RWPE2 (cell line): ENCODE measurements at regions not wholly inside any gene's neighbourhood (a gene's known extent, or its start where the extent isn't known, plus 50 kb on each side); places are given as distances from the start of the nearest gene placed in this dataset.
A peak's percentile ranks its signal among the peaks of the same experiment; 100 is the strongest.

Experiments
- ATAC-seq: fragments of 200-7000 bp; cut with Tn5 transposase; 3 replicates; pipeline ENCODE4 v1.9.1; 2021; ENCODE audit warnings: low read depth
- DNase-seq: peaks from one replicate; pipeline ENCODE4 v3.0.0-alpha.2; 2020; ENCODE audit warnings: low spot score
- H3K27ac ChIP-seq: fragments of 450-650 bp; 2 replicates; pipeline ENCODE4 v1.5.1; 2017; ENCODE audit warnings: mild to moderate bottlenecking; ENCODE audit not compliant: poor library complexity, severe bottlenecking
- H3K27me3 ChIP-seq: fragments of 250-450 bp; sonication (Bioruptor Pico); 2 replicates; pipeline ENCODE4 v1.5.1; 2021; ENCODE audit warnings: mild to moderate bottlenecking, moderate library complexity; ENCODE audit not compliant: insufficient read depth, poor library complexity, severe bottlenecking
- H3K36me3 ChIP-seq: fragments of 250-450 bp; sonication (Bioruptor Pico); 2 replicates; pipeline ENCODE4 v1.5.1; 2020; ENCODE audit warnings: low read depth, mild to moderate bottlenecking, moderate library complexity
- H3K4me1 ChIP-seq: fragments of 250-450 bp; sonication (Bioruptor Pico); 2 replicates; pipeline ENCODE4 v1.5.1; 2021; ENCODE audit warnings: mild to moderate bottlenecking, moderate library complexity; ENCODE audit not compliant: insufficient read depth, poor library complexity, severe bottlenecking
- H3K4me3 ChIP-seq: fragments of 250-450 bp; sonication (Bioruptor Pico); 2 replicates; pipeline ENCODE4 v1.5.1; 2021; ENCODE audit warnings: mild to moderate bottlenecking, moderate library complexity; ENCODE audit not compliant: severe bottlenecking
- H3K9me3 ChIP-seq: fragments of 250-450 bp; sonication (Bioruptor Pico); 2 replicates; pipeline ENCODE4 v1.5.1; 2021; ENCODE audit warnings: mild to moderate bottlenecking, moderate library complexity; ENCODE audit not compliant: severe bottlenecking
- TF ChIP-seq, protein P1 (sequence below): fragments of 450-650 bp; IDR thresholded peaks from one replicate; pipeline ENCODE4 v1.5.1; 2017; ENCODE audit warnings: mild to moderate bottlenecking, moderate library complexity; ENCODE audit not compliant: poor library complexity, severe bottlenecking

DNA sequence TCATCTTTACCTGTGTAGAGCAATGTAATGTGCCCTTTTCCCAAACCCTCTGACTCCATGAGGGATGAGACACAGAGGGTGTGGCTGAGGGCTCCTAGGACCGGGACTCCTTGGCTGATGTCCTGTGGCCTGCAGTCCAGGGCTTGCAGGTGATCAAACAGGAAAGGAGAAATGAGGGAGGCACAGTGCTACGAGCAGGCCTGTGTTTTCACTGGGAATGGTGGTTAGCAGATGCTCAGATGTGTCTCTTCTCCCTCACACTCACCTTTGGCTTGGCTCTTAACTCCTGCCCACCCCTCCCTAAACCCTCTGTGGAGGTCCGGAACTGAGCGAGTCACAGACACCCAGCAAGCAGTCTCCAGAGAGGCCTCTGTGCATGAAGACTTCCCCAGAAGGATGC lies 254.4 kb downstream of the DAD1 start:
- TF ChIP-seq, protein P1, sequence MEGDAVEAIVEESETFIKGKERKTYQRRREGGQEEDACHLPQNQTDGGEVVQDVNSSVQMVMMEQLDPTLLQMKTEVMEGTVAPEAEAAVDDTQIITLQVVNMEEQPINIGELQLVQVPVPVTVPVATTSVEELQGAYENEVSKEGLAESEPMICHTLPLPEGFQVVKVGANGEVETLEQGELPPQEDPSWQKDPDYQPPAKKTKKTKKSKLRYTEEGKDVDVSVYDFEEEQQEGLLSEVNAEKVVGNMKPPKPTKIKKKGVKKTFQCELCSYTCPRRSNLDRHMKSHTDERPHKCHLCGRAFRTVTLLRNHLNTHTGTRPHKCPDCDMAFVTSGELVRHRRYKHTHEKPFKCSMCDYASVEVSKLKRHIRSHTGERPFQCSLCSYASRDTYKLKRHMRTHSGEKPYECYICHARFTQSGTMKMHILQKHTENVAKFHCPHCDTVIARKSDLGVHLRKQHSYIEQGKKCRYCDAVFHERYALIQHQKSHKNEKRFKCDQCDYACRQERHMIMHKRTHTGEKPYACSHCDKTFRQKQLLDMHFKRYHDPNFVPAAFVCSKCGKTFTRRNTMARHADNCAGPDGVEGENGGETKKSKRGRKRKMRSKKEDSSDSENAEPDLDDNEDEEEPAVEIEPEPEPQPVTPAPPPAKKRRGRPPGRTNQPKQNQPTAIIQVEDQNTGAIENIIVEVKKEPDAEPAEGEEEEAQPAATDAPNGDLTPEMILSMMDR: no peak
- Histone ChIP-seq H3K27ac (no peak overlapping the region), H3K36me3 (no peaks in the 10 kb centered on the region), H3K4me1 (peaks cover 11% of the 10 kb centered on the region), H3K9me3 (peaks cover 4% of the 10 kb centered on the region), H3K4me3 (no peak overlapping the region), H3K27me3 (no peaks in the 10 kb centered on the region)
- ATAC-seq (peak; percentile 39; the same call in 2 of the 3 replicates), DNase-seq (no peak)

DNA sequence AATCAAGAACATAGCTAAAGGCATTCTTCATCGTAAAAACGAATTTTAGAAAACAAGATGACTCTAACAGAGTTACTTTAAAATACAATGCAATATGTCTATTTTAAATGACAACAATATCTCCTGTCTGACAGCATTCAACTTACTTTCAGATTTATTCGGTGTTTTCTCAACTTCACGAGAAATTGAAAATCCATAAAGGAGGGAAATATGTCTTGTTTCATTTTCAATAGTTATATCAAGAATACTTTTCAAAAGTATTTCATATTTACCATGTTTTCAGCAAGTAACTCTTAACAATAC lies 254.8 kb downstream of the DAD1 start:
- TF ChIP-seq, protein P1: no peak
- no peak overlapping the region for H3K27ac ChIP-seq
- no peak for DNase-seq
- no peaks in the 10 kb centered on the region for H3K36me3 ChIP-seq
- ATAC-seq: no peak
- no peaks in the 10 kb centered on the region for H3K27me3 ChIP-seq
- peaks cover 11% of the 10 kb centered on the region for H3K4me1 ChIP-seq
- H3K4me3 ChIP-seq: no peak overlapping the region
- H3K9me3 ChIP-seq: peaks cover 4% of the 10 kb centered on the region

DNA sequence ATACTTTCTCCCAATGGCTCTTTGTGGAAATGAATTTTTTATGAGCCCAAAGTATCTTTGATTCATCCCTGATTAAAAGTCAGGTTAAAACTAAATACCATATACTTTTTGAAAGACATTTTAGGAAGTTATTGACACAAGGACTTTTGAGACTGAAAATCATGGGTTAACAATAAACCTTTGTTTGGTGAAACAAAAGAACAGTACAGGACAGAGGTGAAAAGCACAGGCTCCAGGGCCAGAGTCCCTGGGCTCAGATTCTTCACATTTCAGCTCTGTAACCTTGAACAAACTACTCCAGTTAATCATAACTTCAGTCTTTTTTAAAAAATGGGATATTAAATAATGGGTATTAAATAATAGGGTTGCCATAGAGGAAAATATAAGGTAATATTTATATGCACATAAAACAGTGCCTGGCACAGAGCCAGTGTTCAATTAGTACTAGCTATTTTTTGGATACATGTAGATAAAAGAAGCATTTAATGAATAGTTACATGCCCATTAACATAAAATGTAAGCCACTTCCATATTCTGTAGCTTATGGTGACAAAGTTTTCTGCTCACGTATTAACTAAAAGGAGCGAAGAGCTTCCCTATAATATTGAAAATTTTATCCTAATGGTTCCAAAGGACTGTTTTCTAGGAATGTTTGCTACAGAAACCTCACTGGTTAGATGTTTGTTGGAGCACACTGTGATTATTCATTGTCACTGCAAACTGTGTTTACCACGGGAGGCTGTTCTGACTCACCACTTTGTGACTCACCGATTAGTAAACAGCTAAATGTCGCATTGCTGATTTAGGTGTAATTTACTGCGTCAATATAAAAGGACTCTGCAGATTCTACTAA lies 255.4 kb downstream of the DAD1 start:
- ATAC-seq: peak; percentile 90
- TF ChIP-seq, protein P1: no peak
- no peaks in the 10 kb centered on the region for H3K36me3 ChIP-seq
- H3K27ac ChIP-seq: no peak overlapping the region
- H3K27me3 ChIP-seq: no peaks in the 10 kb centered on the region
- H3K4me3 ChIP-seq: no peak overlapping the region
- DNase-seq: no peak
- peaks cover 11% of the 10 kb centered on the region for H3K4me1 ChIP-seq
- H3K9me3 ChIP-seq: peaks cover 4% of the 10 kb centered on the region

DNA sequence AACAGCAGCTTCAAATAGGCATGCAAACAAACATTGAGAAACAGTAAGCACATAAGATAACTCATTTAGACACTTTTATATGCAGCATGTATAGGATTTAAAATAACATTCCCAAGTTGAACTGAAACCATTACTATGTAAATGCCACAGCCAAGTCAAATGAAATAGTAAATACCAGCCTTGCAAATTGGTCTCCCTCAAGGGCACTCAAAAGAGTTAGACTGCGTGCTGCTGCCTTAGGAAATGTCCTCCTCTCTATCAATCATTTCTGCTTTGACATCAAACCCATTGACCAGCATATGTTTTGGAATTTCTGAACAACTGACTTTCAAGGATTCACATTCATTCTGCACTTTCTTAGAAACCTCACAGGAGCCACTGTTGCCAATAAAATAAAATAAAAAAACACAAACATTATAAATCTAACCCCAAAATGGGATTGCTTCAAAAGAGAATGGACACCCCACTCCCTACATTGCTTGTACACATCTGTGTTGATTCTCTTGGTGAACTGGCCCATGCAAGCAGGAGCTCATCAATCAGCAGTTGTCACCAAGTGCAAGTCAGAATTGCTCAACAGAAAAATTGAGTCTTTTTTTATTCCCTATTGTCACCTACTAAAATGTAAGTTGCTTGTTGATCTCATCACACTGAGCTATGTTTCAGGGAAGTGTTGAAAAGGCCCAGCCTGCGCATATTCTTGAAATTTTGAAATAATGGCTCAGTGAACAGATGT lies 256.2 kb downstream of the DAD1 start:
- Histone ChIP-seq H3K36me3 (no peaks in the 10 kb centered on the region), H3K27me3 (no peaks in the 10 kb centered on the region), H3K9me3 (peaks cover 4% of the 10 kb centered on the region), H3K4me1 (peaks cover 11% of the 10 kb centered on the region), H3K4me3 (no peak overlapping the region), H3K27ac (no peak overlapping the region)
- TF ChIP-seq, protein P1: no peak
- ATAC-seq (no peak), DNase-seq (no peak)

DNA sequence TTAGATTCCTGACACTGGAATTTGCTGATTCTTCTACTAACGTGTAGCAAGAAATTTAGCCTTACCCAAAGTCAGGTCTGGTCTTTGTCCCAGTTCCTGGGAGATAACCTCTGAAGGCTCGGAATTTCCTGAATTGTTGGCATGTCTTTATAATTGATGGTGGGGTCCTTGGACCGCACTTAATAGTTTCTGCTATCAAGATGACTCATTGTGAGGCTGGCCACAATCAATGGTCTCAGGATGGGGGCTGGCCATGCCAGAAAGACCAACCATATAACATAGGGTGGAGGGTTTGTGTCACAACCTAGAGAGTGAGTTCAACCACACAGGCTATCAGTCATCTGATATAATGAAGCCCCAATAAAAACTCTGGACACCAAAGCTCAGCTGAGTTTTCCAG lies 259.7 kb downstream of the DAD1 start:
- TF ChIP-seq, protein P1: no peak

More for the DNA sequence above, 259.7 kb downstream of the DAD1 start:
- no peak overlapping the region for H3K4me3 ChIP-seq
- ATAC-seq (no peak), DNase-seq (no peak)
- no peaks in the 10 kb centered on the region for H3K27me3 ChIP-seq
- peaks cover 4% of the 10 kb centered on the region for H3K9me3 ChIP-seq
- peaks cover 9% of the 10 kb centered on the region for H3K4me1 ChIP-seq
- H3K27ac ChIP-seq: no peak overlapping the region
- H3K36me3 ChIP-seq: no peaks in the 10 kb centered on the region
